HepG2 (cell line): ENCODE measurements at regions not wholly inside any gene's neighbourhood (a gene's known extent, or its start where the extent isn't known, plus 50 kb on each side); places are given as distances from the start of the nearest gene placed in this dataset.
A peak's percentile ranks its signal among the peaks of the same experiment; 100 is the strongest.

Source experiments
- ATAD3A ChIP-seq: sonication (generic); formaldehyde crosslinking; IDR thresholded peaks from 2 replicates; pipeline ENCODE4 v1.4.0; 2020; ENCODE audit warnings: missing genetic modification reagents
- FOSL2 ChIP-seq: sonication (generic); formaldehyde crosslinking; IDR thresholded peaks from 2 replicates; pipeline ENCODE4 v1.4.0; 2020; ENCODE audit warnings: missing genetic modification reagents
- HNF4A ChIP-seq: sonication (generic); formaldehyde crosslinking; IDR thresholded peaks from 2 replicates; pipeline ENCODE4 v1.4.0; 2020; ENCODE audit warnings: missing genetic modification reagents
- KDM5B ChIP-seq: sonication (generic); formaldehyde crosslinking; IDR thresholded peaks from 2 replicates; pipeline ENCODE4 v1.4.0; 2020; ENCODE audit warnings: missing genetic modification reagents, mild to moderate bottlenecking, borderline replicate concordance
- LCORL ChIP-seq, 2 experiments: fragments of 450-650 bp in 1 of 2; sonication (generic) in 1 of 2; formaldehyde crosslinking in 1 of 2; IDR thresholded peaks; 2 replicates each; pipeline versions ENCODE4 v1.5.0 to v1.6.1; 2017 to 2020; ENCODE audit warnings: antibody characterized with exemption in 1 of 2, missing genetic modification reagents in 1 of 2
- NBN ChIP-seq: fragments of 450-650 bp; conservative IDR thresholded peaks from 2 replicates; pipeline ENCODE4 v1.6.1; 2017
- ONECUT2 ChIP-seq: sonication (generic); formaldehyde crosslinking; IDR thresholded peaks from 2 replicates; pipeline ENCODE4 v1.4.0; 2020; ENCODE audit warnings: missing genetic modification reagents
- SKI ChIP-seq: fragments of 450-650 bp; IDR thresholded peaks from one replicate; pipeline ENCODE4 v1.6.1; 2018; ENCODE audit warnings: mild to moderate bottlenecking; ENCODE audit not compliant: partially characterized antibody
- SOX13 ChIP-seq, 3 experiments: fragments of 450-650 bp in 1 of 3; sonication (generic) in 1 of 3; formaldehyde crosslinking in 1 of 3; IDR thresholded peaks in 2 of 3; conservative IDR thresholded peaks in 1 of 3; 2 replicates each; pipeline versions ENCODE4 v1.5.0 to v1.6.1; 2016 to 2020; ENCODE audit warnings: antibody characterized with exemption in 1 of 3, mild to moderate bottlenecking in 1 of 3, missing compliant biosample characterization in 1 of 3, missing genetic modification reagents in 1 of 3, moderate library complexity in 1 of 3
- XRCC5 ChIP-seq: fragments of 200-400 bp; formaldehyde crosslinking; optimal IDR thresholded peaks from 2 replicates; pipeline ENCODE3; 2017; ENCODE audit warnings: mild to moderate bottlenecking, low read length
- ZNF530 ChIP-seq: sonication (generic); formaldehyde crosslinking; IDR thresholded peaks from 2 replicates; pipeline ENCODE4 v1.5.0; 2020; ENCODE audit warnings: low read depth, mild to moderate bottlenecking, missing genetic modification reagents
- ZNF558 ChIP-seq: sonication (generic); formaldehyde crosslinking; IDR thresholded peaks from 2 replicates; pipeline ENCODE4 v1.9.0; 2022; ENCODE audit warnings: mild to moderate bottlenecking, missing genetic modification reagents, borderline replicate concordance
- TF ChIP-seq, protein P1 (sequence below): IDR thresholded peaks from 2 replicates; pipeline ENCODE4 v1.6.1; 2016
- TF ChIP-seq, protein P2 (sequence below): sonication (generic); formaldehyde crosslinking; IDR thresholded peaks from 2 replicates; pipeline ENCODE4 v1.4.0; 2020; ENCODE audit warnings: missing genetic modification reagents, borderline replicate concordance
- TF ChIP-seq, protein P3 (sequence below): sonication (generic); formaldehyde crosslinking; IDR thresholded peaks from 2 replicates; pipeline ENCODE4 v1.5.1; 2020; ENCODE audit warnings: mild to moderate bottlenecking, missing genetic modification reagents, borderline replicate concordance

DNA sequence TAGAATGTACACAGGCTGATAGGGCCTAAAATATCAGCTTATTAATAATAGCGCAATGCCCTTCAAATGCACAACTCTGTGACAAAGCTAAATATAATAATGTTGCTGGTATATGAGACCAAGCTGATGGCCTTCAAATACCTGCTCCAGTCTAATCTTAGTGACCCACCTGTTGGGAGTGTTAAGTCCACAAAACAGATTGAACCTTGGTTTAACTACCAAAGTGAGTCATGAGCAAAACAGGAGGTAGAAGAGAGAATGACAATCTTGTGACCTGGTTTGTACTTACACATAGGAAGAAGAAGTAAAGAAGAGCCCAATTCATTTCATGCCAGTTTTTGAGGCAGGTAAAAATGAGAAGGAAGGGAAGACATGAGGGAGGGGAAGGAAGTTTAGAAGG, 295.0 kb downstream of the NR4A2 start (continued):
- TF ChIP-seq HNF4A (CRISPR knock-in tag) (peak; percentile 36; the same call in 1 of the 2 replicates), LCORL (IDR thresholded peaks at IDR 0.05) (no peak), LCORL (CRISPR knock-in tag; IDR thresholded peaks at IDR 0.05) (0 out of 2 replicates have a peak, but pooled peaks have one; percentile 16), KDM5B (no peak), ONECUT2 (CRISPR knock-in tag) (no peak), SOX13 (IDR thresholded peaks at IDR 0.05) (no peak), SOX13 (CRISPR knock-in tag; conservative IDR thresholded peaks at IDR 0.05 in 1 of 2, IDR thresholded peaks at IDR 0.05 in 1 of 2) (no peak), ATAD3A (CRISPR knock-in tag) (no peak), XRCC5 (no peak), ZNF530 (CRISPR knock-in tag) (no peak), FOSL2 (CRISPR knock-in tag) (peak; percentile 25; the same call in 1 of the 2 replicates), SKI (no peak), NBN (no peak), ZNF558 (CRISPR knock-in tag) (no peak)
- TF ChIP-seq, protein P1, sequence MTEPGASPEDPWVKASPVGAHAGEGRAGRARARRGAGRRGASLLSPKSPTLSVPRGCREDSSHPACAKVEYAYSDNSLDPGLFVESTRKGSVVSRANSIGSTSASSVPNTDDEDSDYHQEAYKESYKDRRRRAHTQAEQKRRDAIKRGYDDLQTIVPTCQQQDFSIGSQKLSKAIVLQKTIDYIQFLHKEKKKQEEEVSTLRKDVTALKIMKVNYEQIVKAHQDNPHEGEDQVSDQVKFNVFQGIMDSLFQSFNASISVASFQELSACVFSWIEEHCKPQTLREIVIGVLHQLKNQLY (CRISPR knock-in tag): no peak
- TF ChIP-seq, protein P2, sequence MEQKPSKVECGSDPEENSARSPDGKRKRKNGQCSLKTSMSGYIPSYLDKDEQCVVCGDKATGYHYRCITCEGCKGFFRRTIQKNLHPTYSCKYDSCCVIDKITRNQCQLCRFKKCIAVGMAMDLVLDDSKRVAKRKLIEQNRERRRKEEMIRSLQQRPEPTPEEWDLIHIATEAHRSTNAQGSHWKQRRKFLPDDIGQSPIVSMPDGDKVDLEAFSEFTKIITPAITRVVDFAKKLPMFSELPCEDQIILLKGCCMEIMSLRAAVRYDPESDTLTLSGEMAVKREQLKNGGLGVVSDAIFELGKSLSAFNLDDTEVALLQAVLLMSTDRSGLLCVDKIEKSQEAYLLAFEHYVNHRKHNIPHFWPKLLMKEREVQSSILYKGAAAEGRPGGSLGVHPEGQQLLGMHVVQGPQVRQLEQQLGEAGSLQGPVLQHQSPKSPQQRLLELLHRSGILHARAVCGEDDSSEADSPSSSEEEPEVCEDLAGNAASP (CRISPR knock-in tag): no peak
- TF ChIP-seq, protein P3, sequence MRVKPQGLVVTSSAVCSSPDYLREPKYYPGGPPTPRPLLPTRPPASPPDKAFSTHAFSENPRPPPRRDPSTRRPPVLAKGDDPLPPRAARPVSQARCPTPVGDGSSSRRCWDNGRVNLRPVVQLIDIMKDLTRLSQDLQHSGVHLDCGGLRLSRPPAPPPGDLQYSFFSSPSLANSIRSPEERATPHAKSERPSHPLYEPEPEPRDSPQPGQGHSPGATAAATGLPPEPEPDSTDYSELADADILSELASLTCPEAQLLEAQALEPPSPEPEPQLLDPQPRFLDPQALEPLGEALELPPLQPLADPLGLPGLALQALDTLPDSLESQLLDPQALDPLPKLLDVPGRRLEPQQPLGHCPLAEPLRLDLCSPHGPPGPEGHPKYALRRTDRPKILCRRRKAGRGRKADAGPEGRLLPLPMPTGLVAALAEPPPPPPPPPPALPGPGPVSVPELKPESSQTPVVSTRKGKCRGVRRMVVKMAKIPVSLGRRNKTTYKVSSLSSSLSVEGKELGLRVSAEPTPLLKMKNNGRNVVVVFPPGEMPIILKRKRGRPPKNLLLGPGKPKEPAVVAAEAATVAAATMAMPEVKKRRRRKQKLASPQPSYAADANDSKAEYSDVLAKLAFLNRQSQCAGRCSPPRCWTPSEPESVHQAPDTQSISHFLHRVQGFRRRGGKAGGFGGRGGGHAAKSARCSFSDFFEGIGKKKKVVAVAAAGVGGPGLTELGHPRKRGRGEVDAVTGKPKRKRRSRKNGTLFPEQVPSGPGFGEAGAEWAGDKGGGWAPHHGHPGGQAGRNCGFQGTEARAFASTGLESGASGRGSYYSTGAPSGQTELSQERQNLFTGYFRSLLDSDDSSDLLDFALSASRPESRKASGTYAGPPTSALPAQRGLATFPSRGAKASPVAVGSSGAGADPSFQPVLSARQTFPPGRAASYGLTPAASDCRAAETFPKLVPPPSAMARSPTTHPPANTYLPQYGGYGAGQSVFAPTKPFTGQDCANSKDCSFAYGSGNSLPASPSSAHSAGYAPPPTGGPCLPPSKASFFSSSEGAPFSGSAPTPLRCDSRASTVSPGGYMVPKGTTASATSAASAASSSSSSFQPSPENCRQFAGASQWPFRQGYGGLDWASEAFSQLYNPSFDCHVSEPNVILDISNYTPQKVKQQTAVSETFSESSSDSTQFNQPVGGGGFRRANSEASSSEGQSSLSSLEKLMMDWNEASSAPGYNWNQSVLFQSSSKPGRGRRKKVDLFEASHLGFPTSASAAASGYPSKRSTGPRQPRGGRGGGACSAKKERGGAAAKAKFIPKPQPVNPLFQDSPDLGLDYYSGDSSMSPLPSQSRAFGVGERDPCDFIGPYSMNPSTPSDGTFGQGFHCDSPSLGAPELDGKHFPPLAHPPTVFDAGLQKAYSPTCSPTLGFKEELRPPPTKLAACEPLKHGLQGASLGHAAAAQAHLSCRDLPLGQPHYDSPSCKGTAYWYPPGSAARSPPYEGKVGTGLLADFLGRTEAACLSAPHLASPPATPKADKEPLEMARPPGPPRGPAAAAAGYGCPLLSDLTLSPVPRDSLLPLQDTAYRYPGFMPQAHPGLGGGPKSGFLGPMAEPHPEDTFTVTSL: peak; percentile 45; the same call in 1 of the 2 replicates
